GM21515 (cell line): ENCODE measurements at regions not wholly inside any gene's neighbourhood (a gene's known extent, or its start where the extent isn't known, plus 50 kb on each side); places are given as distances from the start of the nearest gene placed in this dataset.

Source experiments
- ATAC-seq: cut with Tn5 transposase; IDR thresholded peaks from one replicate; pipeline ENCODE4 v1.9.1; 2021; ENCODE audit not compliant: unreplicated experiment

GRCh38 chr11:91686281-91686680, 538.3 kb upstream of the FAT3 start:
- ATAC-seq, result no peak

GRCh38 chr11:91673705-91674104, 550.9 kb upstream of the FAT3 start:
- ATAC-seq, result no peak

GRCh38 chr11:91664521-91664920, 560.1 kb upstream of the FAT3 start:
- ATAC-seq, result no peak

GRCh38 chr11:91660036-91660435, 564.6 kb upstream of the FAT3 start:
- no peak for ATAC-seq

GRCh38 chr11:91654686-91655085, 569.9 kb upstream of the FAT3 start:
- no peak for ATAC-seq

- ATAC-seq, result no peak
Observed at GRCh38 chr11:91653079-91653754, 571.4 kb upstream of the FAT3 start.

- ATAC-seq, result no peak
Observed at GRCh38 chr11:91650802-91651201, 573.8 kb upstream of the FAT3 start.

GRCh38 chr11:91641153-91641552, 583.5 kb upstream of the FAT3 start:
- ATAC-seq, result no peak

- no peak for ATAC-seq
Observed at GRCh38 chr11:91639359-91639758, 585.3 kb upstream of the FAT3 start.

GRCh38 chr11:91630916-91631673, 593.5 kb upstream of the FAT3 start:
- no peak for ATAC-seq

- no peak for ATAC-seq
Observed at GRCh38 chr11:91625495-91625894, 599.1 kb upstream of the FAT3 start.

GRCh38 chr11:91624021-91624420, 600.6 kb upstream of the FAT3 start:
- no peak for ATAC-seq

- ATAC-seq, result no peak
Observed at GRCh38 chr11:91608677-91609076, 615.9 kb upstream of the FAT3 start.

- no peak for ATAC-seq
Observed at GRCh38 chr11:91596111-91596510, 628.5 kb upstream of the FAT3 start.

- no peak for ATAC-seq
Observed at GRCh38 chr11:91591021-91591420, 633.6 kb upstream of the FAT3 start.

- ATAC-seq, result no peak
Observed at GRCh38 chr11:91587131-91587530, 637.5 kb upstream of the FAT3 start.

GRCh38 chr11:91585035-91585801, 639.4 kb upstream of the FAT3 start:
- no peak for ATAC-seq

- no peak for ATAC-seq
Observed at GRCh38 chr11:91563176-91563575, 661.4 kb upstream of the FAT3 start.

GRCh38 chr11:91560434-91560833, 664.2 kb upstream of the FAT3 start:
- no peak for ATAC-seq

GRCh38 chr11:91538065-91538464, 686.6 kb upstream of the FAT3 start:
- ATAC-seq, result no peak

GRCh38 chr11:91536366-91536765, 688.3 kb upstream of the FAT3 start:
- no peak for ATAC-seq

GRCh38 chr11:91528965-91529364, 695.7 kb upstream of the FAT3 start:
- no peak for ATAC-seq
